OCI-LY1 (cell line): ENCODE measurements at regions not wholly inside any gene's neighbourhood (a gene's known extent, or its start where the extent isn't known, plus 50 kb on each side); places are given as distances from the start of the nearest gene placed in this dataset.
A peak's percentile ranks its signal among the peaks of the same experiment; 100 is the strongest.

Source experiments
- H2AFZ ChIP-seq: fragments of 200-600 bp; sonication (generic), shearing (Covaris generic); 2 replicates; pipeline ENCODE4 v1.6.0; 2014; ENCODE audit warnings: antibody characterized with exemption, mild to moderate bottlenecking, low read length
- H3F3A ChIP-seq: fragments of 200-600 bp; sonication (generic), shearing (Covaris generic); 2 replicates; pipeline ENCODE4 v1.6.0; 2014; ENCODE audit warnings: mild to moderate bottlenecking, antibody characterized with exemption, low read length, moderate library complexity; ENCODE audit not compliant: insufficient read depth
- H3K27ac ChIP-seq: fragments of 200-600 bp; sonication (generic); 2 replicates; pipeline ENCODE4 v1.5.1; 2014; ENCODE audit warnings: low read length, mixed run types, mild to moderate bottlenecking, low read depth; ENCODE audit not compliant: poor library complexity, severe bottlenecking
- H3K27me3 ChIP-seq: fragments of 200-600 bp; sonication (generic); 2 replicates; pipeline ENCODE4 v1.6.0; 2014; ENCODE audit warnings: antibody characterized with exemption, mild to moderate bottlenecking, low read length, moderate library complexity; ENCODE audit not compliant: insufficient read depth
- H3K36me3 ChIP-seq: fragments of 200-600 bp; sonication (generic); 2 replicates; pipeline ENCODE4 v1.6.1; 2014; ENCODE audit warnings: mild to moderate bottlenecking, antibody characterized with exemption, low read length, moderate library complexity, mixed read lengths; ENCODE audit not compliant: insufficient read depth
- H3K4me1 ChIP-seq: fragments of 200-600 bp; sonication (generic); 2 replicates; pipeline ENCODE4 v1.5.1; 2014; ENCODE audit warnings: mild to moderate bottlenecking, low read length, moderate library complexity; ENCODE audit not compliant: insufficient read depth, severe bottlenecking
- H3K4me2 ChIP-seq: fragments of 200-600 bp; sonication (generic), shearing (Covaris generic); 2 replicates; pipeline ENCODE4 v1.6.1; 2014; ENCODE audit warnings: low read length
- H3K4me3 ChIP-seq: fragments of 200-600 bp; sonication (generic); 2 replicates; pipeline ENCODE4 v1.5.1; 2014; ENCODE audit warnings: low read length, low read depth, mild to moderate bottlenecking, mixed read lengths; ENCODE audit not compliant: poor library complexity, severe bottlenecking
- H3K79me2 ChIP-seq: fragments of 200-600 bp; shearing (Covaris generic); 2 replicates; pipeline ENCODE4 v1.6.1; 2016; ENCODE audit warnings: mixed run types, low read length, mixed read lengths; ENCODE audit not compliant: insufficient read depth
- H3K9ac ChIP-seq: fragments of 200-600 bp; sonication (generic), shearing (Covaris generic); 2 replicates; pipeline ENCODE4 v1.6.1; 2014; ENCODE audit warnings: mild to moderate bottlenecking, low read length, mixed read lengths
- H3K9me2 ChIP-seq: fragments of 200-600 bp; sonication (generic), shearing (Covaris generic); 2 replicates; pipeline ENCODE4 v1.6.1; 2014; ENCODE audit warnings: low read depth, mild to moderate bottlenecking, low read length, mixed read lengths
- H3K9me3 ChIP-seq: fragments of 200-600 bp; shearing (Covaris generic); 2 replicates; pipeline ENCODE4 v1.6.1; 2014; ENCODE audit warnings: low read length, mixed read lengths
- H4K20me1 ChIP-seq: fragments of 200-600 bp; sonication (generic), shearing (Covaris generic); 2 replicates; pipeline ENCODE4 v1.6.0; 2016; ENCODE audit warnings: mild to moderate bottlenecking, low read length; ENCODE audit not compliant: insufficient read depth
- EZH2 ChIP-seq: fragments of 200-600 bp; sonication (generic), shearing (Covaris generic); IDR thresholded peaks from 2 replicates; pipeline ENCODE4 v1.8.0; 2017; ENCODE audit warnings: borderline replicate concordance, mixed run types, mild to moderate bottlenecking, antibody characterized with exemption, low read length, moderate library complexity, mixed read lengths
- TF ChIP-seq, protein P1 (sequence below): fragments of 200-600 bp; sonication (generic), shearing (Covaris generic); IDR thresholded peaks from 2 replicates; pipeline ENCODE4 v1.5.1; 2017; ENCODE audit warnings: mild to moderate bottlenecking, antibody characterized with exemption, low read length, moderate library complexity, mixed read lengths

DNA sequence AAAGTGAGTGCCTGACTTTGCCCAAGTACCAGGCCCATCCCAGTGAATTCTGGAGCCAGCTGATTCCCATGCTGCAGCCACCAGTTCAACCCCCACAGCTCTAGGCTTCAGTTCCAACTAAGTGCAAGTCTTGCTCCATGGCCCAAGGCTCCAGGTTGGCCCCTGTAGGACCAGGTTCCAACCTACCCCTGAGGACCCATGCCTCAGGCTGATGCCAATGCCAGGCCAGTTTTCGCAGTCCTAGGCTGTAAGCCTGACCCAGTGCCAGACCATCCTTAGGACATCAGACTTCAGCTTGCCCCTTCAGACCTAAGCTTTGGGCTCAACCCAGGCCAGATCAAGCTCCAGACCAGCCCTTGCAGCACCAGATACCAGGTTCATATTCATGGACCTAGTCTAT, 352.6 kb downstream of the FSCB start:
- Histone ChIP-seq H2AFZ (no peak overlapping the region), H3K9me3 (no peaks in the 10 kb centered on the region), H3K4me2 (no peak overlapping the region), H3K9ac (no peak overlapping the region), H3K27ac (no peak overlapping the region), H3K9me2 (no peaks in the 10 kb centered on the region), H3F3A (no peaks in the 10 kb centered on the region), H3K36me3 (no peaks in the 10 kb centered on the region), H3K4me1 (no peaks in the 10 kb centered on the region), H4K20me1 (no peaks in the 10 kb centered on the region), H3K27me3 (no peaks in the 10 kb centered on the region), H3K79me2 (no peaks in the 10 kb centered on the region), H3K4me3 (no peak overlapping the region)
- TF ChIP-seq EZH2: no peak
- TF ChIP-seq, protein P1, sequence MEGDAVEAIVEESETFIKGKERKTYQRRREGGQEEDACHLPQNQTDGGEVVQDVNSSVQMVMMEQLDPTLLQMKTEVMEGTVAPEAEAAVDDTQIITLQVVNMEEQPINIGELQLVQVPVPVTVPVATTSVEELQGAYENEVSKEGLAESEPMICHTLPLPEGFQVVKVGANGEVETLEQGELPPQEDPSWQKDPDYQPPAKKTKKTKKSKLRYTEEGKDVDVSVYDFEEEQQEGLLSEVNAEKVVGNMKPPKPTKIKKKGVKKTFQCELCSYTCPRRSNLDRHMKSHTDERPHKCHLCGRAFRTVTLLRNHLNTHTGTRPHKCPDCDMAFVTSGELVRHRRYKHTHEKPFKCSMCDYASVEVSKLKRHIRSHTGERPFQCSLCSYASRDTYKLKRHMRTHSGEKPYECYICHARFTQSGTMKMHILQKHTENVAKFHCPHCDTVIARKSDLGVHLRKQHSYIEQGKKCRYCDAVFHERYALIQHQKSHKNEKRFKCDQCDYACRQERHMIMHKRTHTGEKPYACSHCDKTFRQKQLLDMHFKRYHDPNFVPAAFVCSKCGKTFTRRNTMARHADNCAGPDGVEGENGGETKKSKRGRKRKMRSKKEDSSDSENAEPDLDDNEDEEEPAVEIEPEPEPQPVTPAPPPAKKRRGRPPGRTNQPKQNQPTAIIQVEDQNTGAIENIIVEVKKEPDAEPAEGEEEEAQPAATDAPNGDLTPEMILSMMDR: no peak

DNA sequence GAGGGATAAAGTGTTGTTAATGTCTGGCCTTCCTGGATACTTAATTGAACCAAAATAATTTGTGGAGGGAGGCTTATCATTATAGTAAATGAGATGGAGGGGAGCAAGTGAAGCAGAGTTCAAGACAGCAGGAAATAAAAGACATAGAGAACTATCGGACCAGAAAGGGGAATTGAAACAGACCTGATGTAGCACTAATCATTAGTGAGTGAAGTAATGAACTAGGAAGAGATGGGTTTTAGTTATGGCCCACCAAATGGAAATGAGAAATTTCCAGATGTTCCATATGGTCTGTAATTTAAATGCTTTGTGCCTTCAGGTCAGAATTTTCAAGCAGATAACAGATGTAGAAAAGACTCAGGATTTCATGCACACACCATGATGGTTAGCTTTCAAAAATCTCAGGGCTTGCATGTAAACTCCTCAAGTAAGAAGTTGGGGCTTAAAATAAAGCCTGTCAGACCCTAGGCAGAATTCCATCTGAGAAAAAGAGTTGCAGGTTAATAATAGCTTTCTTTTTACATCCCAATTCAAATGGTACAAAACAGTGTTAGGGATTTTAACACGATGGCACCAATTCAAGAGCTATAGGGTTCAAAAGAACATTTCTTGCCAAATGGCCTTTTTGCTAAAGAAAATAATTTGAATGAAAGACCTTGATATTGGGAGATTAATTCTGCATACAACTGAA, 355.8 kb downstream of the FSCB start:
- TF ChIP-seq, protein P1: no peak
- no peak for TF ChIP-seq EZH2
- Histone ChIP-seq H4K20me1 (no peaks in the 10 kb centered on the region), H2AFZ (no peak overlapping the region), H3K27me3 (no peaks in the 10 kb centered on the region), H3K4me1 (no peaks in the 10 kb centered on the region), H3K27ac (no peak overlapping the region), H3K79me2 (no peaks in the 10 kb centered on the region), H3F3A (no peaks in the 10 kb centered on the region), H3K9me2 (no peaks in the 10 kb centered on the region), H3K4me3 (no peak overlapping the region), H3K4me2 (no peak overlapping the region), H3K9me3 (no peaks in the 10 kb centered on the region), H3K36me3 (no peaks in the 10 kb centered on the region), H3K9ac (no peak overlapping the region)

- TF ChIP-seq EZH2: no peak
- TF ChIP-seq, protein P1: peak; percentile 80
- Histone ChIP-seq H4K20me1 (no peaks in the 10 kb centered on the region), H3F3A (no peaks in the 10 kb centered on the region), H3K4me3 (no peak overlapping the region), H3K9me3 (peaks cover 2% of the 10 kb centered on the region; the same call in 1 of the 2 replicates), H3K9me2 (no peaks in the 10 kb centered on the region), H2AFZ (no peak overlapping the region), H3K9ac (no peak overlapping the region), H3K36me3 (no peaks in the 10 kb centered on the region), H3K27ac (no peak overlapping the region), H3K4me1 (no peaks in the 10 kb centered on the region), H3K27me3 (no peaks in the 10 kb centered on the region), H3K4me2 (no peak overlapping the region), H3K79me2 (no peaks in the 10 kb centered on the region)
These were observed 357.5 kb downstream of the FSCB start for GRCh38 chr14:44149597-44149996.
